CD4-positive, alpha-beta memory T cell (primary cell): ENCODE measurements at regions not wholly inside any gene's neighbourhood (a gene's known extent, or its start where the extent isn't known, plus 50 kb on each side); places are given as distances from the start of the nearest gene placed in this dataset.
"Not testable (repeated sequence)": the region's sequence is repeated elsewhere in the genome, so short reads cannot be mapped to it uniquely, and the experiment has no call there.

Source experiments
- CTCF ChIA-PET: fragments of 350-600 bp; sonication (Branson Sonifier 250); formaldehyde crosslinking; loops from one replicate; lab custom pipeline; 2021; ENCODE audit warnings: inconsistent platforms; ENCODE audit not compliant: partially characterized antibody; lab: Charles Lee
- POLR2A ChIA-PET: fragments of 350-600 bp; sonication (Branson Sonifier 250); formaldehyde crosslinking; loops from one replicate; lab custom pipeline; 2021; ENCODE audit not compliant: partially characterized antibody; lab: Charles Lee
- DNase-seq, 5 donors: peaks; one replicate each; pipeline versions ENCODE4 v3.0.0 to v3.0.0-alpha.2; 2020 to 2022; ENCODE audit warnings: mixed read lengths in 1 of 5
- H3K27ac ChIP-seq: one replicate; pipeline ENCODE4 v1.7.0; 2013; ENCODE audit warnings: low read depth, low read length
- H3K27me3 ChIP-seq: 2 replicates; pipeline ENCODE4 v1.7.0; 2013; ENCODE audit warnings: mild to moderate bottlenecking, low read length, moderate library complexity; ENCODE audit not compliant: insufficient read depth
- H3K36me3 ChIP-seq: 2 replicates; pipeline ENCODE4 v1.7.0; 2013; ENCODE audit warnings: mild to moderate bottlenecking, low read length, moderate library complexity; ENCODE audit not compliant: insufficient read depth
- H3K4me1 ChIP-seq: 2 replicates; pipeline ENCODE4 v1.7.0; 2013; ENCODE audit warnings: mild to moderate bottlenecking, low read length, moderate library complexity; ENCODE audit not compliant: insufficient read depth
- H3K4me3 ChIP-seq, 2 donors: one replicate each; pipeline ENCODE4 v1.7.0; 2013; ENCODE audit warnings: low read length in 2 of 2, mild to moderate bottlenecking in 1 of 2
- H3K9me3 ChIP-seq, 2 donors: one replicate each; pipeline ENCODE4 v1.7.0; 2013; ENCODE audit warnings: low read length in 2 of 2, control low read depth in 1 of 2; ENCODE audit not compliant: control insufficient read depth in 1 of 2
- H3K27ac Mint-ChIP-seq, 7 donors: one replicate each; pipeline ENCODE4 v1.8.0; 2020 to 2021; ENCODE audit warnings: mixed read lengths in 7 of 7, mild to moderate bottlenecking in 6 of 7, inconsistent platforms in 3 of 7, moderate library complexity in 3 of 7
- H3K27me3 Mint-ChIP-seq, 2 donors: one replicate each; pipeline ENCODE4 v1.8.0; 2020 to 2021; ENCODE audit warnings: mixed read lengths in 2 of 2
- H3K36me3 Mint-ChIP-seq, 2 donors: one replicate each; pipeline ENCODE4 v1.8.0; 2020 to 2021; ENCODE audit warnings: mixed read lengths in 2 of 2, inconsistent platforms in 1 of 2, mild to moderate bottlenecking in 1 of 2
- H3K4me1 Mint-ChIP-seq, 4 donors: one replicate each; pipeline ENCODE4 v1.8.0; 2020 to 2021; ENCODE audit warnings: mixed read lengths in 4 of 4, mild to moderate bottlenecking in 1 of 4
- H3K4me3 Mint-ChIP-seq, 8 donors: one replicate each; pipeline ENCODE4 v1.8.0; 2020 to 2021; ENCODE audit warnings: mixed read lengths in 8 of 8, mild to moderate bottlenecking in 7 of 8, moderate library complexity in 6 of 8, inconsistent platforms in 3 of 8
- H3K9me3 Mint-ChIP-seq, 8 donors: one replicate each; pipeline ENCODE4 v1.8.0; 2020 to 2021; ENCODE audit warnings: mixed read lengths in 8 of 8, mild to moderate bottlenecking in 5 of 8, inconsistent platforms in 3 of 8, moderate library complexity in 1 of 8
- intact Hi-C: fragments of 100-400 bp; cut with micrococcal nuclease; formaldehyde crosslinking; loops from one replicate; pipeline ENCODE4 v1.15.1; 2023

- CTCF ChIA-PET, POLR2A ChIA-PET, H3K9me3 ChIP-seq, H3K9me3 Mint-ChIP-seq, H3K36me3 Mint-ChIP-seq, H3K4me1 Mint-ChIP-seq, H3K4me3 Mint-ChIP-seq, H3K4me1 ChIP-seq, H3K27ac ChIP-seq, H3K4me3 ChIP-seq, H3K27me3 ChIP-seq, H3K27me3 Mint-ChIP-seq, H3K36me3 ChIP-seq, DNase-seq, H3K27ac Mint-ChIP-seq, intact Hi-C loops: not testable (repeated sequence)
These were observed 841.3 kb downstream of the SPATA31A1 start for GRCh38 chr9:40196803-40197202.

- not testable (repeated sequence) for H3K4me3 ChIP-seq, H3K36me3 ChIP-seq
These were observed 866.2 kb downstream of the SPATA31A1 start for GRCh38 chr9:40221596-40222233.

GRCh38 chr9:40222617-40223200 lies 867.2 kb downstream of the SPATA31A1 start:
- H3K27me3 Mint-ChIP-seq, CTCF ChIA-PET: not testable (repeated sequence)

More at GRCh38 chr9:40221596-40222233, 866.2 kb downstream of the SPATA31A1 start:
- DNase-seq, CTCF ChIA-PET, intact Hi-C loops, H3K4me3 Mint-ChIP-seq, POLR2A ChIA-PET, H3K27ac ChIP-seq, H3K27ac Mint-ChIP-seq, H3K4me1 ChIP-seq, H3K27me3 ChIP-seq, H3K4me1 Mint-ChIP-seq, H3K9me3 Mint-ChIP-seq, H3K9me3 ChIP-seq, H3K36me3 Mint-ChIP-seq, H3K27me3 Mint-ChIP-seq: not testable (repeated sequence)

GRCh38 chr9:40223353-40223752 lies 867.9 kb downstream of the SPATA31A1 start:
- H3K4me3 ChIP-seq, intact Hi-C loops, H3K27ac Mint-ChIP-seq, POLR2A ChIA-PET, H3K9me3 ChIP-seq, H3K9me3 Mint-ChIP-seq, H3K4me1 ChIP-seq, CTCF ChIA-PET, H3K27ac ChIP-seq, H3K4me1 Mint-ChIP-seq, H3K36me3 Mint-ChIP-seq, H3K4me3 Mint-ChIP-seq, H3K36me3 ChIP-seq, H3K27me3 Mint-ChIP-seq, H3K27me3 ChIP-seq: not testable (repeated sequence)
- DNase-seq, result peak in 1 of 5 donors; percentile 0

More at GRCh38 chr9:40222617-40223200, 867.2 kb downstream of the SPATA31A1 start:
- H3K27ac ChIP-seq, H3K4me3 ChIP-seq, H3K4me1 ChIP-seq, intact Hi-C loops, POLR2A ChIA-PET, H3K36me3 Mint-ChIP-seq, H3K36me3 ChIP-seq, H3K9me3 ChIP-seq, H3K27me3 ChIP-seq, H3K4me3 Mint-ChIP-seq, H3K27ac Mint-ChIP-seq, H3K4me1 Mint-ChIP-seq, H3K9me3 Mint-ChIP-seq: not testable (repeated sequence)
- peak in 1 of 5 donors; percentile 0 for DNase-seq
